ENCODE measurements at regions not wholly inside any gene's neighbourhood (a gene's known extent, or its start where the extent isn't known, plus 50 kb on each side); places are given as distances from the start of the nearest gene placed in this dataset.

GRCh38 chr5:141789330-141789729 lies 88.9 kb downstream of the PCDH1 start:
- FAIRE-seq (no peak), DNase-seq (ENCODE audit: insufficient read length, low spot score) (no peak)
- no peak for TF ChIP-seq CTCF (IDR thresholded peaks at IDR 0.05; ENCODE audit: insufficient read depth, missing control alignments)

- DNase-seq (ENCODE audit: insufficient read length, low spot score) = peak; percentile 77
- TF ChIP-seq CTCF (IDR thresholded peaks at IDR 0.05; ENCODE audit: insufficient read depth, missing control alignments) = no peak
- FAIRE-seq = no peak
Measured at GRCh38 chr5:141788296-141788970, 89.8 kb downstream of the PCDH1 start.

- FAIRE-seq (no peak), DNase-seq (ENCODE audit: insufficient read length, low spot score) (no peak)
- no peak for TF ChIP-seq CTCF (IDR thresholded peaks at IDR 0.05; ENCODE audit: insufficient read depth, missing control alignments)
Measured at GRCh38 chr5:141787376-141787775, 90.8 kb downstream of the PCDH1 start.

- no peak for TF ChIP-seq CTCF (IDR thresholded peaks at IDR 0.05; ENCODE audit: insufficient read depth, missing control alignments)
- DNase-seq (ENCODE audit: insufficient read length, low spot score) (no peak), FAIRE-seq (no peak)
Measured at GRCh38 chr5:141786700-141787099, 91.5 kb downstream of the PCDH1 start.

- FAIRE-seq (no peak), DNase-seq (ENCODE audit: insufficient read length, low spot score) (no peak)
- no peak for TF ChIP-seq CTCF (IDR thresholded peaks at IDR 0.05; ENCODE audit: insufficient read depth, missing control alignments)
Measured at GRCh38 chr5:141785711-141786110, 92.5 kb downstream of the PCDH1 start.

GRCh38 chr5:141785135-141785534 lies 93.1 kb downstream of the PCDH1 start:
- no peak for TF ChIP-seq CTCF (IDR thresholded peaks at IDR 0.05; ENCODE audit: insufficient read depth, missing control alignments)
- no peak for DNase-seq (ENCODE audit: insufficient read length, low spot score)
- no peak for FAIRE-seq

- DNase-seq (ENCODE audit: insufficient read length, low spot score) (no peak), FAIRE-seq (no peak)
- TF ChIP-seq CTCF (IDR thresholded peaks at IDR 0.05; ENCODE audit: insufficient read depth, missing control alignments) = no peak
Measured at GRCh38 chr5:141784529-141784928, 93.7 kb downstream of the PCDH1 start.

Data from D721Med (cell line).